HFFc6 (cell line): ENCODE measurements at regions not wholly inside any gene's neighbourhood (a gene's known extent, or its start where the extent isn't known, plus 50 kb on each side); places are given as distances from the start of the nearest gene placed in this dataset.

Source experiments
- DNase-seq: peaks from one replicate; pipeline ENCODE4 v3.0.0-alpha.2; 2018
- H3K27ac Mint-ChIP-seq: 2 replicates; pipeline ENCODE4 v1.8.0; 2020; ENCODE audit warnings: mild to moderate bottlenecking, mixed read lengths
- H3K27me3 Mint-ChIP-seq: 2 replicates; pipeline ENCODE4 v1.8.0; 2021; ENCODE audit warnings: mild to moderate bottlenecking, moderate library complexity, mixed read lengths; ENCODE audit not compliant: insufficient read depth
- H3K36me3 Mint-ChIP-seq: 2 replicates; pipeline ENCODE4 v1.8.0; 2021; ENCODE audit warnings: low read depth, mixed read lengths
- H3K4me1 Mint-ChIP-seq: 2 replicates; pipeline ENCODE4 v1.8.0; 2020; ENCODE audit warnings: low read depth, mixed read lengths
- H3K4me3 Mint-ChIP-seq: 2 replicates; pipeline ENCODE4 v1.8.0; 2020; ENCODE audit warnings: mild to moderate bottlenecking, moderate library complexity, mixed read lengths
- H3K9me3 Mint-ChIP-seq: 2 replicates; pipeline ENCODE4 v1.8.0; 2020; ENCODE audit warnings: mild to moderate bottlenecking, mixed read lengths
- CTCF ChIP-seq: fragments of 200-600 bp; sonication (generic); IDR thresholded peaks from 2 replicates; pipeline ENCODE4 v1.5.0; 2021; ENCODE audit warnings: antibody characterized with exemption, mild to moderate bottlenecking

- peaks cover 5% of the 10 kb centered on the region; the same call in 1 of the 2 replicates for H3K36me3 Mint-ChIP-seq
- no peak overlapping the region for H3K4me3 Mint-ChIP-seq
- no peaks in the 10 kb centered on the region for H3K27me3 Mint-ChIP-seq
- TF ChIP-seq CTCF, result no peak
- no peak overlapping the region for H3K27ac Mint-ChIP-seq
- no peaks in the 10 kb centered on the region for H3K4me1 Mint-ChIP-seq
- H3K9me3 Mint-ChIP-seq, result peaks cover 24% of the 10 kb centered on the region
- no peak for DNase-seq
Observed at GRCh38 chr7:20839196-20839735, 52.6 kb upstream of the SP8 start.

- Mint-ChIP-seq H3K4me1 (no peaks in the 10 kb centered on the region), H3K36me3 (peaks cover 5% of the 10 kb centered on the region; the same call in 1 of the 2 replicates), H3K4me3 (no peak overlapping the region), H3K27ac (no peak overlapping the region), H3K9me3 (peaks cover 22% of the 10 kb centered on the region), H3K27me3 (no peaks in the 10 kb centered on the region)
- no peak for TF ChIP-seq CTCF
- no peak for DNase-seq
Observed at GRCh38 chr7:20839987-20840386, 53.3 kb upstream of the SP8 start.

GRCh38 chr7:20846791-20847190 is 60.1 kb upstream of the SP8 start:
- no peak for TF ChIP-seq CTCF
- H3K27me3 Mint-ChIP-seq, result no peaks in the 10 kb centered on the region
- DNase-seq, result no peak
- H3K9me3 Mint-ChIP-seq, result peaks cover 50% of the 10 kb centered on the region
- peaks cover 13% of the 10 kb centered on the region; the same call in 1 of the 2 replicates for H3K36me3 Mint-ChIP-seq
- no peaks in the 10 kb centered on the region for H3K4me1 Mint-ChIP-seq
- H3K27ac Mint-ChIP-seq, result no peak overlapping the region
- no peak overlapping the region for H3K4me3 Mint-ChIP-seq

GRCh38 chr7:20858951-20859350 is 72.3 kb upstream of the SP8 start:
- no peaks in the 10 kb centered on the region for H3K27me3 Mint-ChIP-seq
- H3K36me3 Mint-ChIP-seq, result no peaks in the 10 kb centered on the region
- peaks cover 38% of the 10 kb centered on the region for H3K9me3 Mint-ChIP-seq
- no peak for DNase-seq
- TF ChIP-seq CTCF, result no peak
- H3K4me1 Mint-ChIP-seq, result no peaks in the 10 kb centered on the region
- H3K4me3 Mint-ChIP-seq, result no peak overlapping the region
- no peak overlapping the region for H3K27ac Mint-ChIP-seq

- no peak overlapping the region for H3K27ac Mint-ChIP-seq
- H3K27me3 Mint-ChIP-seq, result no peaks in the 10 kb centered on the region
- H3K9me3 Mint-ChIP-seq, result peaks cover 54% of the 10 kb centered on the region
- TF ChIP-seq CTCF, result no peak
- H3K4me3 Mint-ChIP-seq, result no peak overlapping the region
- no peaks in the 10 kb centered on the region for H3K36me3 Mint-ChIP-seq
- no peak for DNase-seq
- H3K4me1 Mint-ChIP-seq, result no peaks in the 10 kb centered on the region
Observed at GRCh38 chr7:20861468-20861867, 74.8 kb upstream of the SP8 start.

GRCh38 chr7:20862554-20862953 is 75.9 kb upstream of the SP8 start:
- no peak overlapping the region for H3K4me3 Mint-ChIP-seq
- no peak for DNase-seq
- TF ChIP-seq CTCF, result no peak
- H3K36me3 Mint-ChIP-seq, result no peaks in the 10 kb centered on the region
- no peaks in the 10 kb centered on the region for H3K4me1 Mint-ChIP-seq
- no peak overlapping the region for H3K27ac Mint-ChIP-seq
- peaks cover 49% of the 10 kb centered on the region for H3K9me3 Mint-ChIP-seq
- H3K27me3 Mint-ChIP-seq, result no peaks in the 10 kb centered on the region
